ENCODE measurements at regions not wholly inside any gene's neighbourhood (a gene's known extent, or its start where the extent isn't known, plus 50 kb on each side); places are given as distances from the start of the nearest gene placed in this dataset.

DNA sequence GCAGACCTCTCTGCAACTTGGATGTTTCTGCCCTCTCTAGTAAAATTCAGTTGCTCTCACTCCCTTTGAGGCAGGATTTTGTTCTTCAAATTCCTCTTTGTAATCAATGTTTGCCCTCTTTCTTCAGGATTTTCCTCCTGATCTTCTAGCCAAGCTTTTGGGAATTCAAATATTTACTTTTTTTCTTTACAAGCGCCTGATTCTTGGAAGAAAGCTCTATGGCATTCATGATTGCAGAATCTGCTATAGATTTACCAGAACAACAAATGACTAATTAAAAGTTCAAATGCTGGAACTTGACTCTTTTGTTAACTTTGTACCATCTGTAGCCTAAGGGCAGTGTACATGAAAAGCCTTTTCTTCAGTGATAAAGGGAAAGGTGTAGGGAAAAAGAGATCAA is 63.7 kb upstream of the SHISA6 start:
- TF ChIP-seq, protein P1, sequence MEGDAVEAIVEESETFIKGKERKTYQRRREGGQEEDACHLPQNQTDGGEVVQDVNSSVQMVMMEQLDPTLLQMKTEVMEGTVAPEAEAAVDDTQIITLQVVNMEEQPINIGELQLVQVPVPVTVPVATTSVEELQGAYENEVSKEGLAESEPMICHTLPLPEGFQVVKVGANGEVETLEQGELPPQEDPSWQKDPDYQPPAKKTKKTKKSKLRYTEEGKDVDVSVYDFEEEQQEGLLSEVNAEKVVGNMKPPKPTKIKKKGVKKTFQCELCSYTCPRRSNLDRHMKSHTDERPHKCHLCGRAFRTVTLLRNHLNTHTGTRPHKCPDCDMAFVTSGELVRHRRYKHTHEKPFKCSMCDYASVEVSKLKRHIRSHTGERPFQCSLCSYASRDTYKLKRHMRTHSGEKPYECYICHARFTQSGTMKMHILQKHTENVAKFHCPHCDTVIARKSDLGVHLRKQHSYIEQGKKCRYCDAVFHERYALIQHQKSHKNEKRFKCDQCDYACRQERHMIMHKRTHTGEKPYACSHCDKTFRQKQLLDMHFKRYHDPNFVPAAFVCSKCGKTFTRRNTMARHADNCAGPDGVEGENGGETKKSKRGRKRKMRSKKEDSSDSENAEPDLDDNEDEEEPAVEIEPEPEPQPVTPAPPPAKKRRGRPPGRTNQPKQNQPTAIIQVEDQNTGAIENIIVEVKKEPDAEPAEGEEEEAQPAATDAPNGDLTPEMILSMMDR (IDR thresholded peaks at IDR 0.05): no peak
- no peak for TF ChIP-seq POLR2A (IDR thresholded peaks at IDR 0.05)
- TF ChIP-seq EP300 (IDR thresholded peaks at IDR 0.05): no peak

Data from ovary (tissue), 3 donors.